ENCODE measurements at regions not wholly inside any gene's neighbourhood (a gene's known extent, or its start where the extent isn't known, plus 50 kb on each side); places are given as distances from the start of the nearest gene placed in this dataset.
"Not testable (repeated sequence)": the region's sequence is repeated elsewhere in the genome, so short reads cannot be mapped to it uniquely, and the experiment has no call there.

DNA sequence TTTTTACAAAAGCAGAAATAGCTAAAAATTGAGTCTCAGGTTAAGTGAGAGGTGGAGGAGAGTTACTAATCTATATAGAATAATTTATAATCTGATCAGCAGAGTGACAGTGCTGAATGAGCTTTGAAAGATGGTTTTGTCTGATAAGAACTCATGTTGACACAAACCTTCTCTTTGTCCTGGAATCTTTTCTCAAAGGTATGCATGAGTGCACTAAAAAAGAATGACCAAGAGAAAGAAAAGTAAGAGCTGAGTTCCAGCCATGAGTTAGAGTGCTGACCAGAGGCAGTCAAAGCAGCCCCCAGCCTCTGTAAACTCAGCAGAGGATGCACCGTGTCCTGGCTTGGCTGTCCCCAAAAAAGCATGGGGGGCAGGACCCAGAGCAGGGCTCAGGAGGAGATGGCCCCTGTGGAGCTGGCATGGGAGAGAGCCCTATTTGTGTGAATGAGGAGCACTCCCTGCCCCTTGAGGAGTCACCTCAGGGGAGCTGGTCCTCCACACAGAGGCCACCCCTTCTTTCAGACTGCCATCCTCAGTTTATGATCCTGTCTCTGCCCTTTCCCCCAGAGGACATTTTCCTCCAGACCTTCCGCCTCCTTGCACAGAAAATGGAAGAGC, 129.8 kb downstream of the SEC23A start:
- no peak for DNase-seq (ENCODE audit: low read depth in 2 of 2)

GRCh38 chr14:38972511-38972910, 130.5 kb downstream of the SEC23A start:
- no peak for DNase-seq (ENCODE audit: low read depth in 2 of 2)

DNA sequence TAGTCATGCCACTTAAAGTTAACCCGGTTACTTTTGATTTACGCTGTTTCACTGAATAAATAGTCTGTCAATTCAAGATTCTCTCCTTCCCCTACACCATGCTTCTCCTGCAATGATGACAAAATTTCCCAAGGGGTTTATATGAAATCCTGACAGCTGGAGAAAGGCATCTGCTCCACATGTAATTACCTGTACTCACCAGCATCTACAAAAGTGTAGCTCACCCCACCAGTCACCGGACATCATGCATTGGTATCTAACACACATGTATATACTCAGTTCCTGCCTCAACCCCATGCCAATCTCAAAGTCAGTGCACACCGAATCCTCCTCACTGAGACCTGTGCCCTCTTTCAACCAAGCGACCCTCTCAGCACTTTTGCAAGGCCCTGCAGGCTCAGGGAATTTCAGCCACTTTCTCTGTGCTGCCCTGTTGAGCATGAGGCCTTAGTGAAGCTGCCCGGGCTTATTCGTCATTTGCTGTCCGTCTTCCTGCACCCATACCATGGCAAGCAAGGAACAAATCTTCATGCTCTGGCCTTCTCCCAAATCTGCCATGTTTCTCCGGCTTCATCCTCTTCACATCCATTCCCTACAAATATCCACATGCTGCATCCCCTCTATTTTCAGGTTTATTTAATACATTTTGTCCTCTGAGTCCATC, 131.6 kb downstream of the SEC23A start:
- DNase-seq (ENCODE audit: low read depth in 2 of 2) = no peak

- no peak for DNase-seq (ENCODE audit: low read depth in 2 of 2)
These were observed 138.4 kb downstream of the SEC23A start for GRCh38 chr14:38964630-38965029.

- DNase-seq (ENCODE audit: low read depth in 2 of 2) = no peak
These were observed 142.0 kb downstream of the SEC23A start for GRCh38 chr14:38960946-38961531.

DNA sequence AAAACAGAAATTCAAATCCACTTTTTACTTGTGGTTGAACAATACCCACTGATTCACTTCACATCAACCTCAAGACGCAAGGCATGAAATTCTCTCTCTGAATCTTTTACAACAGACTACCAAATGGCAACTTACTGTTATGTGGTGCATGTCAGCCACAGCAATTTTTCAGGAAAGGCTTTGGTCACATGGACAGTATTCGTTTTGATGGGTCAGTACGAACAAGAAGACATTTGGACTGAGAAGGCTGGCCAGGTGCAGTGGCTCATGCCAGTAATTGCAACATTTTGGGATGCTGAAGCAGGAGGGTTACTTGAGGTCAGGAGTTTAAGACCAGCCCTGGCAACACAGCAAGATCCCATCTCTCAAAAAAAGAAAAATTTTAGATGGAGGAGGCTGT, 144.0 kb downstream of the SEC23A start:
- no peak for DNase-seq (ENCODE audit: low read depth in 2 of 2)

DNA sequence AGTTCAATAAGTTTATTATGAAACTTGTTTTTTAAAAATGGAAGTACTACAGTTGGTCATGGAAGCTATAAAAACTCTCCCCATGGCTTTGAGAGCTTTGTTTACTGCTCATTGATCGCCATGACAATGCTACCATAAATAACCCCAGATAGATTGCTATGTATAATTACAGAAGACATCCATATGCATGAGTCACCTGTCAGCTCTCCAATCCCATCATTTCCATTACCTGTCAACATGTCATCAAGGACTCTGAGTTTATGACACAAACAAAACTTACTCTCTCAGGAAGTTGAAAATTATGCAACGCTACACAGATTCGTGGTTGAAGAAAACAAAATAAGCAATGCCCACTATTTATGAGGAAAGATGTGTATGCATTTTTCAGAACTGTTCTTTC, 144.4 kb downstream of the SEC23A start:
- no peak for DNase-seq (ENCODE audit: low read depth in 2 of 2)

DNA sequence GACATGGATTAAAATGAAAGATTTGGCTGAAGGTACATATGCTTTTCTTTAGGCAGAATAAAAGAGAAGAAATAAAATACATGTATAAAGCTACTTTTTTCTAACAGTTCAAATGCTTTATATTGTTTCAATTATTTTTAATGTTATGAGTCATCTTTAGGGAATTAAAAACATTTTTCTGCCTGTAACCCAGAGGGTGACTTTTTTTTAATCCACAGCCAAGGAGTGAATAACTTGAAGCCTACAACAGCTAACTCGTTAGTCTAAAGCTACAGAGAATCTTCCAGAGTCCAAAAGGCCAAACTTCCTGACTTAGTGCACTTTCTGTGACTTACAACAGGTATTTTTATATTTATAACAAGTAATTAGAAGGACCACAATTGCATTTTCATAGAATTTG, 151.6 kb downstream of the SEC23A start:
- DNase-seq (ENCODE audit: low read depth in 2 of 2) = no peak

DNA sequence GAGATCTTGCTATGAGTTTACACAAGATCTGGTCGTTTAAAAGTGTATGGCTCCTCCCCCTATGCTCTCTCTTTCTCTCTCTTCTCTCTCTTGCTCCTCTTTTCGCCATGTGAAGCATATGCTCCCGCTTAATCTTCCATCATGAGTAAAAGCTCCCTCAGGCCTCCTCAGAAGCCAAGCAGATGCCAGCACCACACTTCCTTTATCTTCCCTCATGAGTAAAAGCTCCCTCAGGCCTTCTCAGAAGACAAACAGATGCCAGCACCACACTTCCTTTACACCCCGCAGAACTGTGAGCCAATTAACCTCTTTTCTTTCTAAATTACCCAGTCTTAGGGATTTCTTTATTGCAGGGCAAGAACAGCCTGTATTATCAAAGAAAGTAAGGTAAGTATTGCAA, 152.4 kb downstream of the SEC23A start:
- no peak for DNase-seq (ENCODE audit: low read depth in 2 of 2)

DNA sequence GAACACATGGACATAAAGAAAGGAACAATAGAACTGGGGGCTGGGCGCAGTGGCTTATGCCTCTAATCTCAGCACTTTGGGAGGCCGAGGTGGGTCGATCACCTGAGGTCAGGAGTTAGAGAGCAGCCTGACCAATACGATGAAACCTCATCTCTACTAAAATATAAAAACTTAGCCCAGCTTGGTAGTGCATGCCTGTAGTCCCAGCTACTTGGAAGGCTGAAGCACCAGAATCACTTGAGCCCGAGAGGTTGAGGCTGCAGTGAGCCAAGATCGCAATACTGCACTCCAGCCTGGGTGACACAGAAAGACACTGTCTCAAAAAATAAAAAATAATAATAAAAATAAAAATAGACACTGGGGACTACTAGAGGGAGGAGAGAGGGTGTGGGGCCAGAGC, 154.5 kb downstream of the SEC23A start:
- no peak for DNase-seq (ENCODE audit: low read depth in 2 of 2)

GRCh38 chr14:38948171-38948570, 154.9 kb downstream of the SEC23A start:
- no peak for DNase-seq (ENCODE audit: low read depth in 2 of 2)

GRCh38 chr14:38947343-38947742, 155.7 kb downstream of the SEC23A start:
- DNase-seq (ENCODE audit: low read depth in 2 of 2) = no peak

GRCh38 chr14:38944691-38945090, 158.3 kb downstream of the SEC23A start:
- DNase-seq (ENCODE audit: low read depth in 2 of 2) = no peak

GRCh38 chr14:38941488-38941887, 161.5 kb downstream of the SEC23A start:
- DNase-seq (ENCODE audit: low read depth in 2 of 2) = no peak

DNA sequence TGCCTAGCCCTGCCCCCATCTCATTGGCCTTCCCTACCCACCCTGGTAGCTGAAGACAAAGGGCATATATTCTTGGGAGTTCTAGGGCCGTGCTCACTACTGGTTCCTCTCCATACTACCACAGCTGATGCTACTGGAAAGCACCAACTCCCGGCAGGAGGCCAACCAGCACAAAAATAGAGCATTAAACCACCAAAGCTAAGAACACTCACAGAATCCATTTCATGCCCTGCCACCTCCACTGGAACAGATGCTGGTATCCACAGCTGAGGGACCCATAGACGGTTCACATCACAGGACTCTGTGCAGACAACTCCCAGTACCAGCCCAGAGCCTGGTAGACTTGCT, 170.4 kb downstream of the SEC23A start:
- not testable (repeated sequence) for DNase-seq (ENCODE audit: low read depth in 2 of 2)

GRCh38 chr14:38931969-38932652, 170.9 kb downstream of the SEC23A start:
- no peak for DNase-seq (ENCODE audit: low read depth in 2 of 2)

- DNase-seq (ENCODE audit: low read depth in 2 of 2) = no peak
These were observed 172.1 kb downstream of the SEC23A start for GRCh38 chr14:38930898-38931297.

- DNase-seq (ENCODE audit: low read depth in 2 of 2) = no peak
These were observed 173.0 kb downstream of the SEC23A start for GRCh38 chr14:38930022-38930421.

DNA sequence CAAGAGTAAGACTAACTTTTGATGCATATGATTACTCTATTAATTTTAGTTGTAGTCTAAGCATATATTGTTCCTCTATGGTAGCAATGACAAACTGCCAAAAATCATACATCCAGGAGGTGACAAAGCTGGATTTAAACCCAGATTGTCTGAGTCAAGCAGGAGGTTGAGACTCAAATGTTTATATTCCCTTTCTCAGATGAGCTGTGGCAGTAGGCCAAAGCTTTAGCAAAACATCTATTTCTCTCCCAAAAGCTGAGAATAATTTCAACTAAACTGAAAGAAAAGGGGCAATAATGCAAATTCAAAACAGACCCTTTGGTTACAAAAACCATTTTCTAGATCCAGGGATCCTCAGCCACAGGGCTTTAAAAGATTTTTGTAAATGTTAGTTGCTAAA, 173.6 kb downstream of the SEC23A start:
- DNase-seq (ENCODE audit: low read depth in 2 of 2) = no peak

DNA sequence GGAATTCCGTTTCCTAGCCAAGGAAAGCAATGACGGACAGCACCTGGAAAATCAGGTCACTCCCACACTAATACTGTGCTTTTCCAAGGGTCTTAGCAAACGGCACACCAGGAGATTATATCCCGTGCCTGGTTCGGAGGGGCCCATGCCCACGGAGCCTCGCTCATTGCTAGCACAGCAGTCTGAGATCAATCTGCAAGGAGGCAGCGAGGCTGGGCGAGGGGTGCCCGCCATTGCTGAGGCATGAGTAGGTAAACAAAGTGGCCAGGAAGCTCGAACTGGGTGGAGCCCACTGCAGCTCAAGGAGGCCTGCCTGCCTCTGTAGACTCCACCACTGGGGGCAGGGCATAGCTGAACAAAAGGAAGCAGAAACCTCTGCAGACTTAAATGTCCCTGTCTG, 181.1 kb downstream of the SEC23A start:
- not testable (repeated sequence) for DNase-seq (ENCODE audit: low read depth in 2 of 2)

DNA sequence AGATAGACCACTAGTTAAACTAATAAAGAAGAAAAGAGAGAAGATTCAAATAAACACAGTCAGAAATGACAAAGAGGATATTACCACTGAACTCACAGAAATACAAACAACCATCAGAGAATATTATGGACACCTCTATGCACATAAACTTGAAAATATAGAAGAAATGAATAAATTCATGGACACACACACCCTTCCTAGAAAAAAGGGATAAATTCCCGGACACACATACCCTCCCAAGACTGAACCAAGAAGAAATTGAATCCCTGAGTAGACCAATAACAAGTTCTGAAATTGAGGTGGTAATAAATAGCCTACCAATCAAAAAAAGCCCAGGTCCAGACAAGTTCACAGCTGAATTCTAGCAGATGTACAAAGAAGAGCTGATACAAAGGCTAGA, 187.9 kb downstream of the SEC23A start:
- no peak for DNase-seq (ENCODE audit: low read depth in 2 of 2)

GRCh38 chr14:38910092-38910491, 192.9 kb downstream of the SEC23A start:
- no peak for DNase-seq (ENCODE audit: low read depth in 2 of 2)

GRCh38 chr14:38904959-38905358, 198.1 kb downstream of the SEC23A start:
- no peak for DNase-seq (ENCODE audit: low read depth in 2 of 2)

Measured in stimulated activated CD8-positive, alpha-beta memory T cell treated with anti-CD3 and anti-CD28 coated beads, Interleukin-7, amount 100 ng/mL, for 1 hour (primary cell).